HEK293 (cell line): ENCODE measurements at regions not wholly inside any gene's neighbourhood (a gene's known extent, or its start where the extent isn't known, plus 50 kb on each side); places are given as distances from the start of the nearest gene placed in this dataset.

Experiments
- CTCF ChIA-PET: fragments of 350-600 bp; formaldehyde crosslinking; extraction: SDS; loops from one replicate; lab custom pipeline; 2021; ENCODE audit warnings: antibody characterized with exemption; lab: Yijun Ruan, JAX
- POLR2A ChIA-PET: fragments of 300-600 bp; formaldehyde crosslinking; extraction: SDS; loops from one replicate; lab custom pipeline; 2020; ENCODE audit warnings: antibody characterized with exemption, inconsistent platforms; lab: Yijun Ruan, JAX
- H3K27ac ChIP-seq: fragments of 200-500 bp; sonication (Bioruptor generic); 2 replicates; pipeline ENCODE4 v1.5.1; 2014; ENCODE audit warnings: low read depth, low read length, control low read depth, inconsistent platforms; ENCODE audit errors: extremely low read depth
- H3K36me3 ChIP-seq, 2 experiments: fragments of 200-500 bp in 1 of 2; sonication (Bioruptor generic) in 1 of 2; 1 replicate in 1 of 2; 2 replicates in 1 of 2; pipeline ENCODE4 v1.5.1; 2014 to 2017; ENCODE audit warnings: inconsistent platforms in 2 of 2, low read length in 2 of 2; ENCODE audit not compliant: control insufficient read depth in 2 of 2, insufficient read depth in 1 of 2
- H3K4me1 ChIP-seq: fragments of 200-500 bp; sonication (Bioruptor generic); 2 replicates; pipeline ENCODE4 v1.5.1; 2014; ENCODE audit warnings: mild to moderate bottlenecking, low read length, inconsistent platforms; ENCODE audit not compliant: control insufficient read depth, insufficient read depth
- H3K4me3 ChIP-seq: 2 replicates; pipeline ENCODE4 v1.5.1; 2011; ENCODE audit warnings: low read depth, mild to moderate bottlenecking, control low read depth, low read length, moderate library complexity
- H3K9me3 ChIP-seq: fragments of 200-500 bp; sonication (Bioruptor generic); 2 replicates; pipeline ENCODE4 v1.5.1; 2014; ENCODE audit warnings: low read depth, low read length, inconsistent platforms; ENCODE audit not compliant: control insufficient read depth, insufficient read depth
- GLI2 ChIP-seq: fragments of 450-650 bp; formaldehyde crosslinking; IDR thresholded peaks from 2 replicates; pipeline ENCODE4; 2017; ENCODE audit warnings: missing biosample characterization, missing genetic modification characterization, low read depth, borderline replicate concordance
- GLI4 ChIP-seq: fragments of 450-650 bp; formaldehyde crosslinking; IDR thresholded peaks from 2 replicates; pipeline ENCODE4 v1.5.1; 2016; ENCODE audit warnings: missing biosample characterization, missing genetic modification characterization
- HOXD13 ChIP-seq: sonication (generic); formaldehyde crosslinking; IDR thresholded peaks from 2 replicates; pipeline ENCODE4 v1.8.0; 2022; ENCODE audit warnings: missing genetic modification reagents, borderline replicate concordance
- KLF9 ChIP-seq: fragments of 450-650 bp; formaldehyde crosslinking; IDR thresholded peaks from 2 replicates; pipeline ENCODE4 v1.5.1; 2016; ENCODE audit warnings: missing biosample characterization, missing genetic modification characterization, low read depth
- YY2 ChIP-seq: fragments of 450-650 bp; formaldehyde crosslinking; IDR thresholded peaks from 2 replicates; pipeline ENCODE4 v1.5.1; 2016; ENCODE audit warnings: missing biosample characterization, missing genetic modification characterization
- ZBTB1 ChIP-seq: fragments of 450-650 bp; formaldehyde crosslinking; IDR thresholded peaks from 2 replicates; pipeline ENCODE4 v1.5.1; 2016; ENCODE audit warnings: missing biosample characterization, missing genetic modification characterization
- ZEB2 ChIP-seq: fragments of 450-650 bp; formaldehyde crosslinking; IDR thresholded peaks from 2 replicates; pipeline ENCODE4 v1.5.1; 2016; ENCODE audit warnings: missing biosample characterization, missing genetic modification characterization
- ZFP3 ChIP-seq: fragments of 450-650 bp; formaldehyde crosslinking; IDR thresholded peaks from 2 replicates; pipeline ENCODE4 v1.5.1; 2016; ENCODE audit warnings: low read depth, missing biosample characterization, missing genetic modification characterization
- ZFP41 ChIP-seq: fragments of 450-650 bp; formaldehyde crosslinking; IDR thresholded peaks from 2 replicates; pipeline ENCODE4 v1.5.1; 2016; ENCODE audit warnings: missing biosample characterization, missing genetic modification characterization, borderline replicate concordance
- ZIC2 ChIP-seq: fragments of 450-650 bp; formaldehyde crosslinking; IDR thresholded peaks from 2 replicates; pipeline ENCODE4 v1.5.1; 2016; ENCODE audit warnings: missing biosample characterization, missing genetic modification characterization
- ZNF155 ChIP-seq: fragments of 450-650 bp; formaldehyde crosslinking; IDR thresholded peaks from 2 replicates; pipeline ENCODE4 v1.5.1; 2016; ENCODE audit warnings: missing biosample characterization, missing genetic modification characterization
- ZNF157 ChIP-seq: fragments of 450-650 bp; formaldehyde crosslinking; IDR thresholded peaks from 2 replicates; pipeline ENCODE4 v1.5.1; 2016; ENCODE audit warnings: missing biosample characterization, missing genetic modification characterization
- ZNF19 ChIP-seq: fragments of 450-650 bp; formaldehyde crosslinking; IDR thresholded peaks from 2 replicates; pipeline ENCODE4; 2016; ENCODE audit warnings: missing biosample characterization, missing genetic modification characterization, low read depth
- ZNF2 ChIP-seq: fragments of 450-650 bp; formaldehyde crosslinking; IDR thresholded peaks from 2 replicates; pipeline ENCODE4 v1.5.1; 2016; ENCODE audit warnings: missing biosample characterization, missing genetic modification characterization
- ZNF404 ChIP-seq: fragments of 450-650 bp; formaldehyde crosslinking; IDR thresholded peaks from 2 replicates; pipeline ENCODE4 v1.5.1; 2017; ENCODE audit warnings: missing biosample characterization, missing genetic modification characterization
- ZNF423 ChIP-seq: fragments of 450-650 bp; formaldehyde crosslinking; IDR thresholded peaks from 2 replicates; pipeline ENCODE4 v1.5.1; 2016; ENCODE audit warnings: missing biosample characterization, missing genetic modification characterization
- ZNF433 ChIP-seq: fragments of 450-650 bp; formaldehyde crosslinking; IDR thresholded peaks from 2 replicates; pipeline ENCODE4 v1.5.1; 2016; ENCODE audit warnings: missing biosample characterization, missing genetic modification characterization, low read depth
- ZNF473 ChIP-seq: fragments of 450-650 bp; formaldehyde crosslinking; IDR thresholded peaks from 2 replicates; pipeline ENCODE4 v1.5.1; 2017; ENCODE audit warnings: missing biosample characterization, missing genetic modification characterization
- ZNF610 ChIP-seq: fragments of 450-650 bp; formaldehyde crosslinking; IDR thresholded peaks from 2 replicates; pipeline ENCODE4 v1.5.1; 2016; ENCODE audit warnings: missing biosample characterization, missing genetic modification characterization, borderline replicate concordance
- ZNF658 ChIP-seq: fragments of 450-650 bp; formaldehyde crosslinking; IDR thresholded peaks from 2 replicates; pipeline ENCODE4; 2016; ENCODE audit warnings: missing biosample characterization, missing genetic modification characterization
- ZNF664 ChIP-seq: fragments of 450-650 bp; formaldehyde crosslinking; IDR thresholded peaks from 2 replicates; pipeline ENCODE4 v1.5.1; 2016; ENCODE audit warnings: missing biosample characterization, missing genetic modification characterization
- ZNF670 ChIP-seq: fragments of 450-650 bp; formaldehyde crosslinking; IDR thresholded peaks from 2 replicates; pipeline ENCODE4 v1.5.1; 2016; ENCODE audit warnings: missing biosample characterization, missing genetic modification characterization, low read depth
- ZNF747 ChIP-seq: fragments of 450-650 bp; formaldehyde crosslinking; IDR thresholded peaks from 2 replicates; pipeline ENCODE4 v1.5.1; 2016; ENCODE audit warnings: missing biosample characterization, missing genetic modification characterization
- ZNF785 ChIP-seq: fragments of 450-650 bp; formaldehyde crosslinking; IDR thresholded peaks from 2 replicates; pipeline ENCODE4 v1.5.1; 2016; ENCODE audit warnings: missing biosample characterization, missing genetic modification characterization
- TF ChIP-seq, protein P1 (sequence below): fragments of 450-650 bp; formaldehyde crosslinking; IDR thresholded peaks from 2 replicates; pipeline ENCODE4 v1.5.1; 2016; ENCODE audit warnings: missing biosample characterization, missing genetic modification characterization
- TF ChIP-seq, protein P2 (sequence below): fragments of 450-650 bp; formaldehyde crosslinking; IDR thresholded peaks from 2 replicates; pipeline ENCODE4 v1.5.1; 2016; ENCODE audit warnings: missing biosample characterization, missing genetic modification characterization

DNA sequence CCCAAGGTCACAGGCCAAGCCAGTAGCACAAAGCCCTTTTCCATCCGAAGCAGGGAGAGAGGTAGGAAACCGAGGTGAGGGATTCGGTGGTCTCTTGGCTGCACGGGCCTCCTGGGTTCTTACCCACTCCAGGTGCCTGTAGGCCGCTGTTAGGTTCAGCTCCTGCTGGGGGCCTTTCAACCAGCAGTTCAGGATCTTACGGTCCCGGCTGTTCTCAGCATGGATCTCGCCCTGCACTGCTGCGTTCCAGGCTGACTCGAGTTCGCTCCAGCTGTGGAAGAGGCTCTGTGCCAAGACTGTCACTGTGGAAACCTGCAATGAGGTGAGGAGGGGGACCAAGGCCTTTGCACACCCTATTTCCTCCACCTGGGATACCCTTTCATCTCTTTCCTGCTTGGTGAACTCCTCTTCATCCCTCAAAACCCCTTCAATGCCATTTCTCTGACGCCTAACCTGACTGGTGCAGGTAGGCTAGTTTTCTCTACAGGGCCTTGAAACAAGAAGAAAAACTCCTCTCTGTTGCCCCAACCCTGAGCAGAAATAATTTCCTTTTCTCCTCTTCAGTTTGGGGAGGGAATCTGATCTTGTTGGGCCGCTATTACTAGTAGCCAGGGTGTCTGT lies 103.6 kb downstream of the RMI2 start:
- ChIA-PET POLR2A (no interaction called here), CTCF (no interaction called here)
- Histone ChIP-seq H3K4me1 (no peaks in the 10 kb centered on the region), H3K36me3 (no peaks in the 10 kb centered on the region), H3K27ac (no peak overlapping the region), H3K9me3 (no peaks in the 10 kb centered on the region), H3K4me3 (no peak overlapping the region)
- peak; percentile 89 for TF ChIP-seq ZFP3
- no peak for TF ChIP-seq ZNF19 (tag by site-specific recombination)
- no peak for TF ChIP-seq ZNF610
- TF ChIP-seq ZIC2 = peak; percentile 98
- no peak for TF ChIP-seq GLI4 (tag by site-specific recombination)
- TF ChIP-seq ZNF404 (tag by site-specific recombination) = no peak

DNA sequence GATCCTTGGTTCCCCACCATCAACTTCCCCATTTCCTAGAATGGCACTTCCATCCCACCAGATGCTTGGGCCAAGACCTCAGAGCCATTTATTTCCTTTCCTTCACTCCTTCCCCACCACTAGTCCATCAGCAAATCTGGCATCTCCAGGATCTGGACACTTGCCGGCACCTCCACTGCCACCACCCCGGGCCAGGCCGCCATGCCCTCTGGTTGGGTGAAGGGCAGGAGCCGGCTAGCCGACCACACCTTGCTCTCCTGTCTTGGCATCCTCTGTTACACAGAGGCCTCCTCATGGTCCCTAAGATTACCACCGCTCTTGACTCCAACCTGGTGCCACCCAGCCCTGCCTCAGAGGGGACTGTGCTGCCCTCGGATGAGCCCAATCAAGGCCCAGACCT lies 104.5 kb downstream of the RMI2 start:
- ChIA-PET CTCF (no interaction called here), POLR2A (no interaction called here)
- TF ChIP-seq, protein P1, sequence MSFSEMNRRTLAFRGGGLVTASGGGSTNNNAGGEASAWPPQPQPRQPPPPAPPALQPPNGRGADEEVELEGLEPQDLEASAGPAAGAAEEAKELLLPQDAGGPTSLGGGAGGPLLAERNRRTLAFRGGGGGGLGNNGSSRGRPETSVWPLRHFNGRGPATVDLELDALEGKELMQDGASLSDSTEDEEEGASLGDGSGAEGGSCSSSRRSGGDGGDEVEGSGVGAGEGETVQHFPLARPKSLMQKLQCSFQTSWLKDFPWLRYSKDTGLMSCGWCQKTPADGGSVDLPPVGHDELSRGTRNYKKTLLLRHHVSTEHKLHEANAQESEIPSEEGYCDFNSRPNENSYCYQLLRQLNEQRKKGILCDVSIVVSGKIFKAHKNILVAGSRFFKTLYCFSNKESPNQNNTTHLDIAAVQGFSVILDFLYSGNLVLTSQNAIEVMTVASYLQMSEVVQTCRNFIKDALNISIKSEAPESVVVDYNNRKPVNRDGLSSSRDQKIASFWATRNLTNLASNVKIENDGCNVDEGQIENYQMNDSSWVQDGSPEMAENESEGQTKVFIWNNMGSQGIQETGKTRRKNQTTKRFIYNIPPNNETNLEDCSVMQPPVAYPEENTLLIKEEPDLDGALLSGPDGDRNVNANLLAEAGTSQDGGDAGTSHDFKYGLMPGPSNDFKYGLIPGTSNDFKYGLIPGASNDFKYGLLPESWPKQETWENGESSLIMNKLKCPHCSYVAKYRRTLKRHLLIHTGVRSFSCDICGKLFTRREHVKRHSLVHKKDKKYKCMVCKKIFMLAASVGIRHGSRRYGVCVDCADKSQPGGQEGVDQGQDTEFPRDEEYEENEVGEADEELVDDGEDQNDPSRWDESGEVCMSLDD (tag by site-specific recombination) = no peak
- TF ChIP-seq ZFP41 (tag by site-specific recombination) = no peak
- TF ChIP-seq ZBTB1 (tag by site-specific recombination) = no peak
- no peak for TF ChIP-seq ZEB2
- no peak for TF ChIP-seq ZNF670 (tag by site-specific recombination)
- no peak for TF ChIP-seq ZNF404 (tag by site-specific recombination)
- no peak for TF ChIP-seq HOXD13
- no peak for TF ChIP-seq ZNF423 (tag by site-specific recombination)
- TF ChIP-seq ZNF747 (tag by site-specific recombination) = no peak
- TF ChIP-seq YY2 (tag by site-specific recombination) = no peak
- no peak for TF ChIP-seq ZNF155 (tag by site-specific recombination)
- no peak for TF ChIP-seq GLI2 (tag by site-specific recombination)
- no peak for TF ChIP-seq ZNF157 (tag by site-specific recombination)
- Histone ChIP-seq H3K9me3 (no peaks in the 10 kb centered on the region), H3K36me3 (no peaks in the 10 kb centered on the region), H3K4me1 (no peaks in the 10 kb centered on the region), H3K27ac (no peak overlapping the region), H3K4me3 (no peak overlapping the region)

DNA sequence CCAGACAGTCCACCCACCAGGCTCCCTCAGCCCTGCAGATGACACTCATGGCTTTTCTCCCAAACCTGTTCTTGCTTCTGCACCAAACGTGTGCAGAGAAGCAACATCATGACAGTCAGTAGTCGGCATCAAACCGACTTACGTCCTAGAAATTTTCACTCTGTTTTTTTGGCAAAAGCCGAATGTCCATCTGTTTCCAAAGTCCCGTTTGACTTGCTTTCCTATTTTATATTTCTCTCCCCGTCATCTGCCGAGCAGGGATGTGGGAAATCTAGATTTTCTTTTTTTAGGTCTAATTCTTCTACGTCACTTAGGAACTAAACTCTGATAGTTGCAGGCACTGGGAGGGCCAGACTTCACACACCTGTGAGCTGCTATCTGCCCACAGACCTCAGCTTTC lies 104.9 kb downstream of the RMI2 start:
- TF ChIP-seq, protein P2, sequence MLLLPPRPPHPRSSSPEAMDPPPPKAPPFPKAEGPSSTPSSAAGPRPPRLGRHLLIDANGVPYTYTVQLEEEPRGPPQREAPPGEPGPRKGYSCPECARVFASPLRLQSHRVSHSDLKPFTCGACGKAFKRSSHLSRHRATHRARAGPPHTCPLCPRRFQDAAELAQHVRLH (tag by site-specific recombination) = no peak
- TF ChIP-seq ZNF747 (tag by site-specific recombination) = no peak
- no peak for TF ChIP-seq ZNF785
- no peak for TF ChIP-seq ZNF664 (tag by site-specific recombination)
- no peak for TF ChIP-seq ZNF658 (tag by site-specific recombination)
- TF ChIP-seq ZNF2 (tag by site-specific recombination) = no peak
- no peak for TF ChIP-seq ZNF433
- no peak for TF ChIP-seq KLF9 (tag by site-specific recombination)
- TF ChIP-seq ZNF473 (tag by site-specific recombination) = no peak
- ChIA-PET POLR2A (no interaction called here), CTCF (no interaction called here)
- H3K36me3 ChIP-seq = no peaks in the 10 kb centered on the region
- no peak overlapping the region for H3K4me3 ChIP-seq
- no peaks in the 10 kb centered on the region for H3K4me1 ChIP-seq
- H3K9me3 ChIP-seq = no peaks in the 10 kb centered on the region
- no peak overlapping the region for H3K27ac ChIP-seq
